PC-3 (cell line): ENCODE measurements at regions not wholly inside any gene's neighbourhood (a gene's known extent, or its start where the extent isn't known, plus 50 kb on each side); places are given as distances from the start of the nearest gene placed in this dataset.

ENCODE experiments used
- ATAC-seq: fragments of 200-7000 bp; cut with Tn5 transposase; 2 replicates; pipeline ENCODE4 v1.9.1; 2020; ENCODE audit warnings: mild to moderate bottlenecking, moderate library complexity
- BruUV-seq: library from RNA; stranded (reverse); fragments of 400-500 nt; replicated peaks from 2 replicates; lab custom pipeline; 2021; lab: Mats Ljungman, UMichigan
- CTCF ChIA-PET: fragments of 300-600 bp; sonication (Branson Sonifier 250); formaldehyde crosslinking; loops from one replicate; lab custom pipeline; 2022; ENCODE audit warnings: antibody characterized with exemption; lab: Charles Lee
- POLR2A ChIA-PET: fragments of 300-600 bp; sonication (Branson Sonifier 250); formaldehyde crosslinking; loops from one replicate; lab custom pipeline; 2022; ENCODE audit warnings: antibody characterized with exemption; ENCODE audit not compliant: unreplicated experiment; lab: Charles Lee
- DNase-seq: peaks from one replicate; pipeline ENCODE4 v3.0.0-alpha.2; 2015
- H2AFZ ChIP-seq: fragments of 300-600 bp; sonication (generic); 2 replicates; pipeline ENCODE4 v1.6.0; 2016; ENCODE audit warnings: antibody characterized with exemption, low read length
- H3F3A ChIP-seq: fragments of 300-600 bp; sonication (generic); one replicate; pipeline ENCODE4 v1.6.0; 2017; ENCODE audit warnings: antibody characterized with exemption, low read length, control low read depth, mild to moderate bottlenecking; ENCODE audit not compliant: unreplicated experiment
- H3K27ac ChIP-seq: fragments of 300-600 bp; sonication (generic); 2 replicates; pipeline ENCODE4 v1.5.1; 2016; ENCODE audit warnings: mild to moderate bottlenecking, low read length
- H3K27me3 ChIP-seq: fragments of 300-600 bp; sonication (generic); 2 replicates; pipeline ENCODE4 v1.6.1; 2016; ENCODE audit warnings: low read length, mixed read lengths
- H3K36me3 ChIP-seq: fragments of 300-600 bp; sonication (generic); 2 replicates; pipeline ENCODE4 v1.6.1; 2016; ENCODE audit warnings: low read depth, mixed run types, low read length, mixed read lengths
- H3K4me1 ChIP-seq: fragments of 300-600 bp; sonication (generic); 2 replicates; pipeline ENCODE4 v1.5.1; 2016; ENCODE audit warnings: low read length; ENCODE audit not compliant: insufficient read depth
- H3K4me2 ChIP-seq: fragments of 300-600 bp; sonication (generic); 2 replicates; pipeline ENCODE4 v1.6.0; 2016; ENCODE audit warnings: low read length
- H3K4me3 ChIP-seq: fragments of 300-600 bp; sonication (generic); 2 replicates; pipeline ENCODE4 v1.5.1; 2016; ENCODE audit warnings: mild to moderate bottlenecking, low read length, mixed read lengths
- H3K79me2 ChIP-seq: fragments of 300-600 bp; sonication (generic); 2 replicates; pipeline ENCODE4 v1.6.1; 2017; ENCODE audit warnings: low read length, mixed read lengths
- H3K9ac ChIP-seq: fragments of 300-600 bp; sonication (generic); 2 replicates; pipeline ENCODE4 v1.6.0; 2016; ENCODE audit warnings: mild to moderate bottlenecking, low read length
- H3K9me2 ChIP-seq: fragments of 300-600 bp; sonication (generic); replicated peaks from 2 replicates; pipeline ENCODE4 v1.6.1; 2016; ENCODE audit warnings: mixed run types, low read length, mixed read lengths
- H3K9me3 ChIP-seq: fragments of 300-600 bp; sonication (generic); 2 replicates; pipeline ENCODE4 v1.6.1; 2016; ENCODE audit warnings: low read length, mixed read lengths
- H4K20me1 ChIP-seq: fragments of 300-600 bp; sonication (generic); 2 replicates; pipeline ENCODE4 v1.6.1; 2016; ENCODE audit warnings: low read length, mixed read lengths
- EZH2 ChIP-seq: fragments of 300-600 bp; sonication (generic); IDR thresholded peaks from one replicate; pipeline ENCODE4 v1.6.1; 2017; ENCODE audit warnings: antibody characterized with exemption, mild to moderate bottlenecking, low read length; ENCODE audit not compliant: unreplicated experiment
- EZH2phosphoT487 ChIP-seq: fragments of 300-600 bp; sonication (generic); IDR thresholded peaks from 2 replicates; pipeline ENCODE4 v1.6.1; 2018; ENCODE audit warnings: mild to moderate bottlenecking, antibody characterized with exemption, low read length, borderline replicate concordance
- intact Hi-C: fragments of 100-400 bp; cut with micrococcal nuclease; formaldehyde crosslinking; loops from 2 replicates; pipeline ENCODE4 v1.9.0; 2023
- TF ChIP-seq, protein P1 (sequence below): fragments of 300-600 bp; sonication (generic); conservative IDR thresholded peaks from 2 replicates; pipeline ENCODE4 v1.5.1; 2017; ENCODE audit warnings: antibody characterized with exemption, low read depth, mild to moderate bottlenecking, low read length

DNA sequence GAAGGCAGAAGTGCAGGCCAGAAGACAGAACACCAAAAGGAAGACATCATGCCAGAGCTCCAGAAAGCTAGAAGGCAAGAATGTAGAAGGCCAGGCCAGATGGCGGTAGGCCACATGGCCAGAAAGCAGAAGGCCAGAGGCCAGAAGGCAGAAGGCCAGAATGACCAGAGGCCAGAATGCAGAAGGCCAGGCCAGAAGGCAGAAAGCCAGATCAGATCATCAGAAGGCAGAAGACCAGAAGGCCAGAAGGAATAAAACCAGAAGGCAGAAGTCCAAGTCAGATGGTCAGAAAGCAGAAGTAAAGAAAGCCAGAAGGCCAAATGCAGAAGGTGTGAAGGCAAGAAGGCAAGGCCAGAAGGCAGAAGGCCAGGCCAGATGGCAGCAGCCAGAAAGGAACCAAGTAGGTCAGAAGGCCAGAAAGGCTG lies 185.0 kb downstream of the TUBA3C start:
- Histone ChIP-seq H3K36me3 (no peaks in the 10 kb centered on the region), H3K9ac (no peak overlapping the region), H3K4me2 (no peak overlapping the region), H3F3A (no peaks in the 10 kb centered on the region), H3K27ac (no peak overlapping the region), H3K27me3 (no peaks in the 10 kb centered on the region), H2AFZ (no peak overlapping the region), H3K9me3 (peaks cover 36% of the 10 kb centered on the region; the same call in 1 of the 2 replicates), H3K4me3 (no peak overlapping the region), H4K20me1 (no peaks in the 10 kb centered on the region), H3K4me1 (no peaks in the 10 kb centered on the region), H3K79me2 (no peaks in the 10 kb centered on the region), H3K9me2 (no peaks in the 10 kb centered on the region)
- BruUV-seq = no TSS peak
- ChIA-PET CTCF (no interaction called here), POLR2A (no interaction called here)
- ATAC-seq (no peak), DNase-seq (no peak)
- intact Hi-C loops = no loop called here
- TF ChIP-seq EZH2phosphoT487 (no peak), EZH2 (no peak)
- TF ChIP-seq, protein P1, sequence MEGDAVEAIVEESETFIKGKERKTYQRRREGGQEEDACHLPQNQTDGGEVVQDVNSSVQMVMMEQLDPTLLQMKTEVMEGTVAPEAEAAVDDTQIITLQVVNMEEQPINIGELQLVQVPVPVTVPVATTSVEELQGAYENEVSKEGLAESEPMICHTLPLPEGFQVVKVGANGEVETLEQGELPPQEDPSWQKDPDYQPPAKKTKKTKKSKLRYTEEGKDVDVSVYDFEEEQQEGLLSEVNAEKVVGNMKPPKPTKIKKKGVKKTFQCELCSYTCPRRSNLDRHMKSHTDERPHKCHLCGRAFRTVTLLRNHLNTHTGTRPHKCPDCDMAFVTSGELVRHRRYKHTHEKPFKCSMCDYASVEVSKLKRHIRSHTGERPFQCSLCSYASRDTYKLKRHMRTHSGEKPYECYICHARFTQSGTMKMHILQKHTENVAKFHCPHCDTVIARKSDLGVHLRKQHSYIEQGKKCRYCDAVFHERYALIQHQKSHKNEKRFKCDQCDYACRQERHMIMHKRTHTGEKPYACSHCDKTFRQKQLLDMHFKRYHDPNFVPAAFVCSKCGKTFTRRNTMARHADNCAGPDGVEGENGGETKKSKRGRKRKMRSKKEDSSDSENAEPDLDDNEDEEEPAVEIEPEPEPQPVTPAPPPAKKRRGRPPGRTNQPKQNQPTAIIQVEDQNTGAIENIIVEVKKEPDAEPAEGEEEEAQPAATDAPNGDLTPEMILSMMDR = no peak

DNA sequence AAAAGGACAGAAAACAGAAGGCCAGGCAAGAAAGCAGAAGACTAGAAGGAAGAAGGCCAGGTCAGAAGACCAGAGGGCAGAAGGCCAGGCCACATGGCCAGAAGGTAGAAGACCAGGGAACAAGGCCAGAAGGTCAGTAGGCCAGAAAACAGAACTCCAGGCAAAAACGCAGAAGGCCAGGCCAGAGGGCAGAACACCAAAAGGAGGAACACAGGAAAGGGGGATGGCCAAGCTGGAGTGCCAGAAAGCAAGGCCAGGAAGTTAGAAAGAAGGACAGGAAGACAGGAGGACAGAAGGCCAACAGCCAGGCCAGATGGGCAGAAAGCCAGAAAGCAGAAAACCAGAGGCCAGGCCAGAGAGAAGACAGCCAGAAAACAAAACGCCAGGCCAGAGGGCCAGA lies 185.4 kb downstream of the TUBA3C start:
- no peak for ATAC-seq
- Histone ChIP-seq H3K36me3 (no peaks in the 10 kb centered on the region), H3K9me2 (no peaks in the 10 kb centered on the region), H3K9ac (no peak overlapping the region), H3K4me1 (no peaks in the 10 kb centered on the region), H4K20me1 (no peaks in the 10 kb centered on the region), H3K4me2 (no peak overlapping the region), H3K27ac (no peak overlapping the region), H2AFZ (no peak overlapping the region), H3K4me3 (no peak overlapping the region), H3F3A (no peaks in the 10 kb centered on the region), H3K27me3 (no peaks in the 10 kb centered on the region), H3K9me3 (peaks cover 36% of the 10 kb centered on the region; the same call in 1 of the 2 replicates), H3K79me2 (no peaks in the 10 kb centered on the region)
- BruUV-seq = no TSS peak
- intact Hi-C loops = no loop called here
- DNase-seq = no peak
- POLR2A ChIA-PET = no interaction called here
- CTCF ChIA-PET = no interaction called here
- TF ChIP-seq, protein P1 = no peak
- TF ChIP-seq EZH2phosphoT487 (no peak), EZH2 (no peak)

DNA sequence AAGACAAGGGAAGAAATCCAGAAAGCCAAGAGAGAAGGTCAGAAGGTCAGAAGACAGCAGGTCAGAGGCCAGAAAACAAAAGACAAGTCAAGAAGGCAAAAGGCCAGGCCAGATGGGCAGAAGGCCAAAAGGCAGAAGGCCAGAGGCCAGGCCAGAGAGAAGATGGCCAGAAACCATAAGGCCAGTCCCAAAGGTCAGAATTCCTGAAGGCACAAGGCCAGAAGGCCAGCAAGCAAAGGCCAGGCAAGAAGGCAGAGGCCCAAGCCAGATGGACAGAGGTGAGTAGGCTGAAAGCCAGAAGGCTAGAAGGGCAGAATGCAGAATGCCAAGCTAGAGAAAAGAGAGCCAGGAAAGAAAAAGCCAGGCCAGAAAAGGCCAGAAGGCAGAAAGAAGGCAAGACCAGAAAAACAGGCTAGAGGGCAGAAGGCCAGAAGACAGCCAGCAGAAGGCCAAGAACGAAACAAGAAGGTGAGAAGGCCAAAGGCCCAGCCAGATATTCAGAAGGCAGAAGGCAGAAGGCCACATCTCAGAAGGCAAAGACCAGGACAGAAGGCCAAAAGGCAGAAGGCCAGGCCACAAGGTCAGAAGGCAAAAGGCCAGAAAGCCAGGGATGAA lies 186.3 kb downstream of the TUBA3C start:
- no peaks in the 10 kb centered on the region for H3K79me2 ChIP-seq
- no peak overlapping the region for H3K4me3 ChIP-seq
- no peaks in the 10 kb centered on the region for H3K4me1 ChIP-seq
- no peak for TF ChIP-seq EZH2
- intact Hi-C loops = no loop called here
- H4K20me1 ChIP-seq = no peaks in the 10 kb centered on the region
- H2AFZ ChIP-seq = no peak overlapping the region
- ATAC-seq (no peak), DNase-seq (no peak)
- peaks cover 40% of the 10 kb centered on the region; the same call in 1 of the 2 replicates for H3K9me3 ChIP-seq
- no peaks in the 10 kb centered on the region for H3K27me3 ChIP-seq
- H3K9ac ChIP-seq = no peak overlapping the region
- no peaks in the 10 kb centered on the region for H3K36me3 ChIP-seq
- no peaks in the 10 kb centered on the region for H3K9me2 ChIP-seq
- H3K4me2 ChIP-seq = no peak overlapping the region
- ChIA-PET CTCF (no interaction called here), POLR2A (no interaction called here)
- BruUV-seq = no TSS peak
- H3K27ac ChIP-seq = no peak overlapping the region
- H3F3A ChIP-seq = no peaks in the 10 kb centered on the region
